Smooth muscle cell (in vitro differentiated cells): ENCODE measurements at regions not wholly inside any gene's neighbourhood (a gene's known extent, or its start where the extent isn't known, plus 50 kb on each side); places are given as distances from the start of the nearest gene placed in this dataset.

ENCODE experiments used
- DNase-seq: peaks from one replicate; lab custom pipeline; 2025; ENCODE audit not compliant: unreplicated experiment; lab: John Stamatoyannopoulos, UW
- H2AFZ ChIP-seq: fragments of 200-600 bp; sonication (generic); 2 replicates; pipeline ENCODE4 v1.6.0; 2016; ENCODE audit warnings: antibody characterized with exemption, low read depth, mild to moderate bottlenecking
- H3F3A ChIP-seq: fragments of 200-600 bp; sonication (generic); 2 replicates; pipeline ENCODE4 v1.6.0; 2017; ENCODE audit warnings: antibody characterized with exemption, low read depth
- H3K27ac ChIP-seq: fragments of 200-600 bp; sonication (generic); 2 replicates; pipeline ENCODE4 v1.5.1; 2016; ENCODE audit warnings: low read depth, mild to moderate bottlenecking
- H3K27me3 ChIP-seq: fragments of 200-600 bp; sonication (generic); 2 replicates; pipeline ENCODE4 v1.6.1; 2016; ENCODE audit warnings: low read depth, mild to moderate bottlenecking
- H3K36me3 ChIP-seq: fragments of 200-600 bp; sonication (generic); 2 replicates; pipeline ENCODE4 v1.5.1; 2016; ENCODE audit warnings: low read depth
- H3K4me1 ChIP-seq: fragments of 200-600 bp; sonication (generic); 2 replicates; pipeline ENCODE4 v1.5.1; 2016; ENCODE audit warnings: low read depth
- H3K4me2 ChIP-seq: fragments of 200-600 bp; sonication (generic); 2 replicates; pipeline ENCODE4 v1.6.0; 2016; ENCODE audit warnings: mild to moderate bottlenecking
- H3K4me3 ChIP-seq: fragments of 200-600 bp; sonication (generic); 2 replicates; pipeline ENCODE4 v1.5.1; 2016; ENCODE audit warnings: mild to moderate bottlenecking
- H3K79me2 ChIP-seq: fragments of 200-600 bp; sonication (generic); 2 replicates; pipeline ENCODE4 v1.6.0; 2016; ENCODE audit warnings: low read depth, mild to moderate bottlenecking
- H3K9ac ChIP-seq: fragments of 200-600 bp; sonication (generic); 2 replicates; pipeline ENCODE4 v1.6.0; 2016; ENCODE audit warnings: low read depth
- H3K9me3 ChIP-seq: fragments of 200-600 bp; sonication (generic); replicated peaks from 2 replicates; pipeline ENCODE4 v1.5.1; 2016; ENCODE audit warnings: low read depth
- H4K20me1 ChIP-seq: fragments of 200-600 bp; sonication (generic); 2 replicates; pipeline ENCODE4 v1.6.0; 2016; ENCODE audit warnings: low read depth
- CTCF ChIP-seq: fragments of 200-600 bp; sonication (generic); IDR thresholded peaks from 2 replicates; pipeline ENCODE4 v1.5.1; 2017; ENCODE audit warnings: borderline replicate concordance, mild to moderate bottlenecking, antibody characterized with exemption; ENCODE audit not compliant: insufficient read depth, poor library complexity, severe bottlenecking
- WGBS: methylation state at CpG from one replicate; pipeline ENCODE4 v1.1.7; 2016; ENCODE audit warnings: low lambda C conversion rate; 5-methylcytosine and 5-hydroxymethylcytosine counted together

- H2AFZ ChIP-seq: no peak overlapping the region
- TF ChIP-seq CTCF: no peak
- WGBS: 20% methylated on average over 2 of the region's 2 CpGs
- no peak overlapping the region for H3K4me2 ChIP-seq
- no peak for DNase-seq
- H3K27ac ChIP-seq: no peak overlapping the region
- no peaks in the 10 kb centered on the region for H3K36me3 ChIP-seq
- no peaks in the 10 kb centered on the region for H3K4me1 ChIP-seq
- H3K4me3 ChIP-seq: no peak overlapping the region
- H3K9ac ChIP-seq: no peak overlapping the region
- no peaks in the 10 kb centered on the region for H3K9me3 ChIP-seq
- H3K79me2 ChIP-seq: no peaks in the 10 kb centered on the region
- no peaks in the 10 kb centered on the region for H4K20me1 ChIP-seq
- no peaks in the 10 kb centered on the region for H3F3A ChIP-seq
- no peaks in the 10 kb centered on the region for H3K27me3 ChIP-seq
Observed at GRCh38 chr6:49269190-49269589, 193.9 kb downstream of the MMUT start.

- Histone ChIP-seq H3K9me3 (no peaks in the 10 kb centered on the region), H2AFZ (no peak overlapping the region), H3K4me2 (no peak overlapping the region), H3K9ac (no peak overlapping the region), H3K27me3 (no peaks in the 10 kb centered on the region), H4K20me1 (no peaks in the 10 kb centered on the region), H3K79me2 (no peaks in the 10 kb centered on the region), H3K27ac (no peak overlapping the region), H3K4me1 (no peaks in the 10 kb centered on the region), H3K4me3 (no peak overlapping the region), H3F3A (no peaks in the 10 kb centered on the region), H3K36me3 (no peaks in the 10 kb centered on the region)
- TF ChIP-seq CTCF: no peak
- WGBS: 91% methylated on average over 8 of the region's 8 CpGs
- no peak for DNase-seq
Observed at GRCh38 chr6:49264909-49265308, 198.1 kb downstream of the MMUT start.

GRCh38 chr6:49264496-49264895, 198.6 kb downstream of the MMUT start:
- TF ChIP-seq CTCF: no peak
- Histone ChIP-seq H3K36me3 (no peaks in the 10 kb centered on the region), H3K27me3 (no peaks in the 10 kb centered on the region), H4K20me1 (no peaks in the 10 kb centered on the region), H3K4me2 (no peak overlapping the region), H3K4me3 (no peak overlapping the region), H3K27ac (no peak overlapping the region), H3K4me1 (no peaks in the 10 kb centered on the region), H3K9ac (no peak overlapping the region), H2AFZ (no peak overlapping the region), H3K79me2 (no peaks in the 10 kb centered on the region), H3K9me3 (no peaks in the 10 kb centered on the region), H3F3A (no peaks in the 10 kb centered on the region)
- DNase-seq: no peak
- 78% methylated on average over 7 of the region's 7 CpGs for WGBS

GRCh38 chr6:49257549-49257948, 205.5 kb downstream of the MMUT start:
- H3K9me3 ChIP-seq: no peaks in the 10 kb centered on the region
- H3K9ac ChIP-seq: no peak overlapping the region
- no peak overlapping the region for H3K27ac ChIP-seq
- no peaks in the 10 kb centered on the region for H4K20me1 ChIP-seq
- no peak overlapping the region for H2AFZ ChIP-seq
- no peaks in the 10 kb centered on the region for H3K79me2 ChIP-seq
- no peaks in the 10 kb centered on the region for H3K36me3 ChIP-seq
- no peak overlapping the region for H3K4me3 ChIP-seq
- no peaks in the 10 kb centered on the region for H3K4me1 ChIP-seq
- no peak overlapping the region for H3K4me2 ChIP-seq
- WGBS: 51% methylated on average over 3 of the region's 3 CpGs
- no peaks in the 10 kb centered on the region for H3K27me3 ChIP-seq
- DNase-seq: no peak
- TF ChIP-seq CTCF: no peak
- H3F3A ChIP-seq: no peaks in the 10 kb centered on the region
